DMS53 treated with DMSO at 0.1 percent for 48 hours (cell line): ENCODE measurements at regions not wholly inside any gene's neighbourhood (a gene's known extent, or its start where the extent isn't known, plus 50 kb on each side); places are given as distances from the start of the nearest gene placed in this dataset.
"Not testable (repeated sequence)": the region's sequence is repeated elsewhere in the genome, so short reads cannot be mapped to it uniquely, and the experiment has no call there.

Experiments used
- DNase-seq: peaks from one replicate; lab custom pipeline; 2025; ENCODE audit not compliant: unreplicated experiment; lab: John Stamatoyannopoulos, UW

DNA sequence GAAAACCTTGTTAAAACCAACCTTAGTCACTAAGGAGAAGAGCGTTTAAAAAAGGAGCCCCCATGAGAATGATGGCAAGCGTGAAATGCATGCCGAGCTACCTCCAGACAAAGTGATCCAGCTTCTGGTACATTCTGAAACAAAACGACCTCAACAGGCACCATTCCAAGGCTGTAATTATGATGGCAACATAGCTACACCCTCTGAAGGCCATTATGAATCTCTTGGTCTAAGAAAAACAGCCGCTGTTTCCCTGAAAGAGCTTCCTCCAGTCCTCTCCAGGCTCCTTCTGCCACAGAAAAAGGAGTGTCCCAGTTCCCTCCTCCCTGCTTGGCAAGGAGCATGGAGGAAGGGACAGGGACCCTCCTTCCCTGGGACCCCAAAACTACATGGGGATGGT, 50.0 kb upstream of the ABLIM1 start:
- no peak for DNase-seq

DNA sequence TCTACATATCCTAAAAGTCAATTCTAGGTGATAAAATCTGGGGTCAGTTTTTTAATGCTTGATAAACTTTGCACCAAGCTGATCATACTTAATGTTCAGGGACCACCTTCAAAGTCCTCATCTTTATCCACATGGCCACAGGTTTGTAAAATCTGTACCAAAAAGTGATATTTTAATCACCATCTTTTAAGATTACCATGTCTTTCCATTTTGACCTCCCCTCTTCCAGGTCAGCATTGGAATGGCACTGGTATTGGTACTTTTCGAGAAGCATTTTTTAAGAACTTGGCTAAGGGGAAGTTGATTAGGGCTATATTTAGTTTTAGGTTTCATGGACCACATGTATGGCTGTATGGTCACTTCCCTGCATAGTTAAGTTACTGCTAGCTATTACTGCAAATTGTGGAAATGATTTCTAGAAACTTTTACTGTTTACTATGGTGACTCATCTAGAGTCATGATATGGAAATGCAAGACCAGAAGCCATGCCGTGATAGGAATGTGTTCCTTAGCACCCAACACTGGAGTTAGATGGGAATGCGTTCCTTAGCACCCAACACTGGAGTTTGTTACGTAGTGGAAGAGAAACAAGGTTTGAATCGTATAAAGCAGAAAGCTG, 50.8 kb upstream of the ABLIM1 start:
- peak; percentile 5 for DNase-seq

DNA sequence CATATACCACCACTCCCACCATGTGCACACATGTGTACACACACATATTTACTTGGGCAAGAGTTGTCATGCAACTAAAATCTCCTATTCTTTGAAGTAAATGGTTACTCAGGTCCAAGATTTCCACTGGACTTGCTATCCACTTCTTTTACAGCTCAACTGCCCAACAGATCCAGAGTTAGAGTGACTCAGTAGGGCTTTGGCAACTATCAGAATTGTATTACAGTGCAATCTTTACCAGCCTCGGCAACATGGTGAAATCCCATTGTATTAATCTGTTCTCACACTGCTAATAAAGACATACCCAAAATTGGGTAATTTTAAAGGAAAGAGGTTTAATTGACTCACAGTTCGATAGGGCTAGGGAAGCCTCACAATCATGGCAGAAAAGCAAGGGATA, 51.9 kb upstream of the ABLIM1 start:
- no peak for DNase-seq

DNA sequence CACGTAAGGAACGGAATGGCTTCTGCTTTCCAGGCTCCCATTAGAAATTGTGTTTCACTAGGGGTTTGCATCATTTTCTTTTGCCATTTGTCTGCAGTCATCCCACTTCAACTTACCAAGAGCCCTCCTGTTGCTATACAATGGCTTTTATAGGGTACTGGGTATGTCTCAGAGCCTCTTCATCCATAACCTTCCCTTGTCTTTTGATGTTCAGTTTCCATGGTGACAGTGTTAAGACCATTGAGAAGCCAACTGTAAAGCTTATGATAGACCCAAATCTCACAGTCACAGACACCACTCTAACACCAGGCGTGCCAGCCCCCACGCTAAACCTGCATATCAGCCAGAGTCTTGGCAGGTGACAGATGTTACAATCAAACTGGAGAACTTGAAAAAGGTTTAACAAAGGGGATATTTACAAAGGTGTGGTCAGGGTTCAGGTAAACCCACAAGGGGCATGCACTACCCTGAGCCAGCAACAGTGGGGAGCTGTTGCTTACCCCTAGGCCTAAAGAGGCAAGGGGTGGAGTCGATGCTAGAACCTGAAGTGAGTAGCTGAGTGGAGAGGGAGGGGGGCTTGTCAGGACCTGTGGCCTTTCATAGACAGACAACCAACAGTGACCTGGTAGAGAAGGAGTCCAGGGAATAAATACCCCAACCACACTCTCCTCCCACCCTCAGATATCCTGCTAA, 53.2 kb upstream of the ABLIM1 start:
- no peak for DNase-seq

DNA sequence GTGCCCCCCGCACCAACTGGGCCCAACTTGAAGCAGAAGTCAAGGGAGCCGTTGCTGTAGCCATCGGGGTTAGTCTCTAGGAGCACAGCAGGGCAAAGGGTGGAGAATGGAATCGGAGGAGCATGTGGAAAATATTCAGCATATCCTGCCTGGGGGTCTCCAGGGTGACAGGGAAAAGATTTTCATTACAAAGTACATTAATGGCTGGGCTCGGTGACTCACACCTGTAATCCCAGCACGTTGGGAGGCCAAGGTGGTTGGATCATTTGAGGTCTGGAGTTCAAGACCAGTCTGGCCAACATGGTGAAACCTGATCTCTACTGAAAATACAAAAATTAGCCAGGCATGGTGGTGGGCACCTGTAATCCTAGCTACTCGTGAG, 53.8 kb upstream of the ABLIM1 start:
- no peak for DNase-seq

DNA sequence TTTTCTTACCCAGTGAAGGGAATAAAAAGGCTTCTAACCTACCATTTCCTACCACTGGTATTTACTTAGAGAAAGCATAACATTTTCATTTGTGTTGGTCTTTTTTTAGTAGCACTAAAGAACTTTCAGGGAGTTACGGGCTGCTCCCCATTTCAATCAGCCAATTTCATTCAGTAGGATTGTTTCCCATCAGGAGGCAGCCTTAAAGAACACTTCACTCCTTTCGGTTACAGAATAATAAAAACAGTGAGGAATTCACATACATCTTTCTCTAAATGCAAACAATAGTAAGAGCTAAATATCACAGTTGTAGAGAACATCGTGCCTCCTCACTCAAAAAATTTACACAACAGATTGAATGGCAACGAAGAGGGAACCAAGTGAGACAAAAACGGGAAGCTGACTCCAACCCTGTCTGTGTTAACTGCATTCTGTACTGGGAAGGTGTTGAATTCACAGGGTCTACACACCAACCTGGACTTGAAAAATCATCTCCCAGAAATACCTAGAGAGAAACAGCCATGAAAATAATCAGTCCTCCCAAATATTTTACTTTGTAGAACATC, 55.5 kb upstream of the ABLIM1 start:
- no peak for DNase-seq

DNA sequence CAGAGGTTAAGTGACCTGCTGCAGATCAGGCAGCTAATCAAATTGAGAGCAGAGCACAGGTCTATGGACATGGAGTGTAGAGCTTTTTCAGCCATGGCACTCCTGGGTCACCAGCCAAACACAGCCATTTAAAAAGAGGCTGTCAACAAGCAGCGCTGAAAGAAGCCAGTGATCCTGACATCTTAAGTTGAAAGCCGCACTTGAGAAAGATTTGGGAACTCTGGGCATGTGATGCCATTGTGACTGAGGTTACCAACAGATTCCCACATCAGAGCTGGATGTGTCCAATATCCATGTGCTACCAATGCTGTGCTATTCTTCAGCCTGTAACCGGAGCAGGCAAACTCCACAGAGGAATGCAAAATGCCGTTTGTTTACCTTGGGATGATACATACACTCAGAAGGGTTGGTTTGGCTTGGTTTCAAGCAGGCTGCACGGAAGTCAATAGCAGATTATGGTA, 56.2 kb upstream of the ABLIM1 start:
- DNase-seq: peak; percentile 91

DNA sequence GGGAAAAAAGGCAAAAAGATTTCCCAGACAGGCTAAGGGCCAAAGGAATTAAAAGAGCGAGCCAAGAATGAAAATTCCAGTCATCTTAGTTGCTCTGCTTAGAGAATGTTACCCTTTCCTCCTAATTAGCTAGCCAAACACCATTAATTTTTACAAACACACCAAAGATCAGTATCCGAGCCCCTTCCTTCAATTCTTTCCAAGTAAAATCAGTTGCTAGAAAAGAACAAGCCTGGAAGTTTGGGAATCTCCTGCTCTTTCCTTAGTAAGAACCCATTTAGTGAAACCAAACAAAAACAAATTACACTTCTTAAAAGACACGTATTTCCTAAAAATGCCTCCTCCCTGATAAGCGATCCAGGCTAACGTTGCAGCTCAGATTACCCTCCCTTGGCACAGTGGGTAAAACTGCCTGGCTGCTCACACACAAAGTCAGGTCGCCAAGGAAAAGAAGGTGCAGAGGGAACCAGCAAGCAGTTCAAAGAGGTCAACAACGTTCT, 57.1 kb upstream of the ABLIM1 start:
- DNase-seq: no peak

DNA sequence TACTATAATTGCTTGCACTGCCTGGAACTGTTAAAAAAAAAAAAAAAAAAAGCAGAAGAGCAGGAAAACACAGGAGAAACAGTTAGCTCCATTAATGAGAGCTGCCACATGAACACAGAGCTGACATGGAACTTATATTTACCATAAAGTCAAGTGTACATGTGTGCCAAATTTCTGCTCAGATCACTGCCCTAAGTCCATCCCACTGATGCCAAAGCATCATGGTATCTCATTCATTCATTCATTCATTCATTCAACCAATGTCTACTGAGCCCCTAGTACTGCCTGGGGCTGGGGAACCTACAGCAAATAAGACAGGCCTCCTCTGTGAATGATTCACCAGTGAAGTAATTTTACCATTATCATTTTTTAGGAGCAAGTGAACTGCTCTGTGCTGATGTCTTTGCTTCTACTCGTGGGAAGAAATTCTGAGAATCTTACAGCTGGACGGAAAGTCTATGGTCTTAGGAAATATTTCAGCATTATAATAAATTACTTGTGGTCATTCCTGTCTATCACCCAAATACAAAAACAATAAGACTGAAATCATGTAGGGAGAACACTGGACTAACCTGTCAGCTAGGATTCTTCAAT, 58.8 kb upstream of the ABLIM1 start:
- no peak for DNase-seq

DNA sequence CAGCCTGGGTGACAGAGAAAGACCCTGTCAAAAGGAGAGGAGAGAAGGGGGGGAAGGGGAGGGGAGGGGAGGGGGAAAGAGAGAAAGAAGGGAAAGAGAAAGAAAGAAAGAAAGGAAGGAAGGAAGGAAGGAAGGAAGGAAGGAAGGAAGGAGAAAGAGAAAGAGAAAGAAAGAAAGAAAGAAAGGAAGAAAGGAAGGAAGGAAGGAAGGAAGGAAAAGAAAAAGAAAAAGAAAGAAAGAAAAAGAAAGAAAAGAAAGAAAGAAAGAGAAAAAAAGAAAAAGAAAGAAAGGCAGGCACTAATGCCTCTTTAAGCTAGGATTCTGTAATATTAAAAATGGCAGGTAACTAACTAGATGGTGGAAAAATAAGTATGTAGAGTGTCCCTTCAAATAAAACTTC, 59.8 kb upstream of the ABLIM1 start:
- not testable (repeated sequence) for DNase-seq

DNA sequence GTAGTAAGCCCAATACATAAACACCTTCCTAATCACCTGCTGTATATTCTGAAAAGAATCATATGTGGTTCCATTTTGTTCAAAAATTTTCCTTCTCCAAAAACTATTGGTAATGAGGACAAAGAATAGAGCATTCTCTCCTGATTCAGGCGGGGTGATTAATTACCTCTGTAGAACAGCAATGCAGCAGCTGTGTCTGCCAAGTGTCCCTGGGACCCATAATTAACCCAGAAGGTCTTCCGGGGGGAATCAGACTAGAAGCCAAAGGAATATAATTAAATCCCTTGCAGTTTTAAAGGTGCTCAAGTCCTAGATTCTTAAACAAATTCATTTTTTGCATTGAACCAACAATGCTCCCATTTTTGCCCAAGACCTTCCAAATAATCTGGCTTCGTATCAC, 60.3 kb upstream of the ABLIM1 start:
- no peak for DNase-seq

DNA sequence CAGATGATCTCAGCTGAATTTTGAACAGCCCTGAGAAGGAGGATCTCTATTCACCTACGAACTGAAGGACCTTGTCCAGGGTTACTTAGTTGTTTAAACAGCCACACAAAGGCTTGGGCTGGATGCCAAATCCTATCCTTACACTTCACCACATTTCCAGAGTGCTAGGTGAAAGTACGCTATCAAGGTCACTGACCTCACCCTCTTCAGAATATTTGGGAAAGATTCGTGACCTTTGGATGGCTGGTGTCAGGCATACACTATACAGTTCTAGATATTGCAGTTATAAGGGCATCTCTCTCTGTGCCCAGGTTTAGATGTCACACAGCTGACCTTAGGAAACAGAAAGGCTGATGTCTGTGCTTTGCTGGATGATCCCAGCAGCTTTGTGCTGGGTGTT, 61.2 kb upstream of the ABLIM1 start:
- DNase-seq: peak; percentile 89

DNA sequence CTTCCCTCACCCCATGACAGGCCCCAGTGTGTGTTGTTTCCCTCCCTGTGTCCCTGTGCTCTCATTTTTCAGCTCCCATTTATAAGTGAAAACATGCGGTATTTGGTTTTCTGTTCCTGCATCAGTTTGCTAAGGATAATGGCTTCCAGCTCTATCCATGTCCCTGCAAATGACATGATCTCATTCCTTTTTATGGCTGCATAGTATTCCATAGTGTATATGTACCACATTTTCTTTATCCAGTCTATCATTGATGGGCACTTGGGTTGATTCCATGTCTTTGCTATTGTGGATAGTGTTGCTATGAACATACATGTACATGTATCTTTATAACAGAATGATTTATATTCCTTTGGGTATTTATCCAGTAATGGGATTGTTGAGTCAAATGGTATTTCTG, 61.9 kb upstream of the ABLIM1 start:
- DNase-seq: not testable (repeated sequence)

DNA sequence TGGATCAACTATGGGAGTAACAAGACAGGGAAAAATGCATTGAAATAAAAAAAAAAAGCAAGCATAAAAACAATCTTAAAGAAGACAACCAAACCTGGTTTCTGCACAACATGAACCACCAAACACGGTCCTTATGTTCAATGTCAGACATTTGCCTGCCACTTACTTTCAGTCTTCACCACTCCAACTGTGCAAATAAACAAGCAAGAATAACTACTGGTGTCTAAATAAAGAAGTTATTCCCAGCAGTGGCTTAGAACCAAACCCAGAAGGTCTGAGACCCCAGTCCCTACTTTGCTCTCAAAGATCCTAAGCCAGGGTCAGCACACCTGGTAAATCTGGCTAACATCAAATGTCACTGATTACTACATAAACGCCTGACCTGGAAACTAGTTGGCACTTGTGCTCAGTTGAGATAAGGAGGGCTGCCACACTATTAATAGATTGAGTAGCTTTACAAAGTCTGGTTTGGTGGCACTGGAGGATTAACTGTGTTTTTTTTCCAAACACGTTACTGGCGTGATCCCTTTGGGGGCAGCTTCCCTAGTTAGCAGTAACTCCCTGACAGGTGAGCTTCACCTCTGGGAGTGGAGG, 62.7 kb upstream of the ABLIM1 start:
- DNase-seq: no peak

DNA sequence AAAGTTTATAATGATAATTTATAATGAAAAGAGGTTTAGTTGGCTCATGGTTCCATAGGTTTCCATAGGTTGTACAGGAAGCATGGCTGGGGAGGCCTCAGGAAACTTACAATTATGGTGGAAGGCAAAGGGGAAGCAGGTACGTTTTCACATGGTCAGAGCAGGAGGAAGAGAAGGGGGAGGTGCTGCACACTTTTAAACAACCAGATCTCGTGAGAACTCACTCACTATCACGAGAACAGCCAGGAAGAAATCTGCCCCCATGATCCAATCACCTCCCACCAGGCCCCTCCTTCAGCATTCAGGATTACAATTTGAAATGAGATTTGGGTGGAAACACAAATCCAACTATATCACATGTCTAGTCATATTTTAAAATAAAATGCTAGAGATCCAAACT, 64.1 kb upstream of the ABLIM1 start:
- not testable (repeated sequence) for DNase-seq

DNA sequence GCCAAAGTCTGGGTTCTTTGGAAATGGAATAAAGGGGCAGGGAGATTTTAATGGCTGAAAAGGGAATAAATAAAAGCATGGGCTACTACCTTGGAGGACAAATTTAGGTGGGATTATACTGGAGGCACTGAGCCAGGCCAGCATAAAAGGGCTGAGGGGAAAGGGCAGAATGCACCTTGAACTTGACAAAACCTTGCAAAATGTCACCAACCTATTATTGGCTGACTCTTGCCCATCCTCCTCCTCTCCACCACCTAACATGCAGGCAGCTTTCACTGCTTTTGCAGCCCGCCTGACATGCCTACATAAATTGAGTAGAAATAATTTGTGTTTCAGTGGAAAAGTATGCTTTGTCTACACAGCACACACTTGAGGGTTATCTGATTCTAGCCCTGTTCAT, 65.3 kb upstream of the ABLIM1 start:
- DNase-seq: no peak

DNA sequence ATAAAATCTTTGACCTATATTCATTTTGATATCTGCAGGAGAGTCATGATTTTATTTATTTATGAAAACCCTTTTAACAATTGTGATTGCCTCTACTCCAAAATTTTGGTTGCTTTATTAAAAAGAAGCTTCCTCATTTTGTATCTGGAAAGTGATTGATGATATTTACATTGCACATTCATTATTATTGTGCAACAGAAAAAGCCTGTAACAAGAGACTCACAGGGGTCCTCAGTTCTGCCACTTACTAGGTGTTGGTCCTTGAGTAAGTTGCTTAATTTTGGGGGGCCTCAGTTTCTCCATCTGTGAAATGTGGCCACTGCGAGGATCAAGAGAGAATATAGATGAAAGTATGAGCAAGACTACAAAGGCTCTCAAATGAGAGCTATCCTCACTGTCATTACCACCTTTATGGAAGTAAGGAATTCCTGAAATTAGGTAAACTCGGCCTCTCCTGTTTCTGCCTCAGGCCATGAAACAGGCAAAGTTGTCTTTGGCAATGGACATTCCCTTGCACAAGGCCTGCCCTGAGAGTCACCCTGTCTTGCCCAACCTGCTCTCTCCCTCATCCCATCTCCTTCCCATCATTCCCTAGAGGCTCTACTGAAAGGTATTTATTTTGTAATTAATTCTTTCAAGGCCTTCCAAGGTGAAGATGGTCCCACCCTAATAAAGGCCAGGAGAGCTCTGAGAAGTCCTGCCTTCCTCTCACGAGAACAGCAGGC, 66.1 kb upstream of the ABLIM1 start:
- DNase-seq: no peak

DNA sequence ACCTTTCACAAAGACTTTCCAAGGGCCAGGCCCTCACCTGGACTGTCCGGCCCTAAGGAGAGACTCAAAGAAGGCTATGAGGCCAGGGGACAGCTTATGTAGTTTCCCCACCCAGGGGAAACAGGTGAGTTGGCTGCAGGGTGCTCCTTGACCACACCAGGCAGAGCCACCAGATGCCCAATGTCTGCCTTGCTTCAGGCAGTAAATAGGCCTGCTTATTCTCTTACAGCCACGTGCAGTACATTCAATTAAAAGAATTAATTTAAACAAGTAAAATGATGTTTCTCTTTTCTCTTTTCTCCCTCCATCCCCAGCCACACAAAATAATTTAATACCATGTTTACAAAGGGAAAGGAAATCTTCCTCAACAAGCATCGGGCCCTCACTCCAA, 66.6 kb upstream of the ABLIM1 start:
- no peak for DNase-seq

DNA sequence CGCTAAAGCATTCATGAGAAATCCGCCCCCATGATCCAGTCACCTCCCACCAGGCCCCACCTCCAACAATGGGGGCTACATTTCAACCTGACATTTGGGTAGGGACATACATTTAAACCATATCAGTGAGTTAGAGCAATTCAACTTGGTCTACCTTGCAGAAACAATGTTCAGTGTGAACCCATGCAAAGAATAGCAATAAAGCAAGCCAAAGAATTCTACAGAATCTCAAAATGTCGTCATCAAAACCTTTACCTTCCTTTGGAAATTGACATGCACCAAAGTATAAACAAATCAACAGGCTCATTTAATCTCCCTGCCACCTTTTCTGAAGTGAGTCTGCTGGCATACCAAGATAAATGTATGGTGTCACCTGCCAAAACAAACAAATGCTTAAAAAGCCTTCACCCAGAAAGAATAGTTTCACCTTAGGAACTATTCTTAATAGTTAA, 68.8 kb upstream of the ABLIM1 start:
- DNase-seq: no peak

DNA sequence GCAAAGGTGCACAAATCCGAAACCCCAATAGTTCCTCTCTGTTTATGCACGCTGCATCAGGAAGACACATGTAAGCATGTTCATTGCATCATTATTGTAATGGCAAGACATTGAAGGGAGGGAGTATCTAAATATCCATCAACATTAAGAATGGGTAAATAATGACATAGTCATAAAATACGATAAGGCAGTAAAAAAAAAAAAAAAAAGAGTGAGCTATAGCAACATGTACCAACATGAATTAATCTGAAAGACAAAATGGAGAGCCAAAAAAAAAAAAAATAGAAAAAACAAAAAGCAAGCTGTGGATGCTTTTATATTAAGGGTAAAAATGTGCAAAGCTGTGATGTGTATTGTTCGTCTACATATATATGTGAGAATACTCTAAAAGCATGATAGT, 70.2 kb upstream of the ABLIM1 start:
- no peak for DNase-seq

DNA sequence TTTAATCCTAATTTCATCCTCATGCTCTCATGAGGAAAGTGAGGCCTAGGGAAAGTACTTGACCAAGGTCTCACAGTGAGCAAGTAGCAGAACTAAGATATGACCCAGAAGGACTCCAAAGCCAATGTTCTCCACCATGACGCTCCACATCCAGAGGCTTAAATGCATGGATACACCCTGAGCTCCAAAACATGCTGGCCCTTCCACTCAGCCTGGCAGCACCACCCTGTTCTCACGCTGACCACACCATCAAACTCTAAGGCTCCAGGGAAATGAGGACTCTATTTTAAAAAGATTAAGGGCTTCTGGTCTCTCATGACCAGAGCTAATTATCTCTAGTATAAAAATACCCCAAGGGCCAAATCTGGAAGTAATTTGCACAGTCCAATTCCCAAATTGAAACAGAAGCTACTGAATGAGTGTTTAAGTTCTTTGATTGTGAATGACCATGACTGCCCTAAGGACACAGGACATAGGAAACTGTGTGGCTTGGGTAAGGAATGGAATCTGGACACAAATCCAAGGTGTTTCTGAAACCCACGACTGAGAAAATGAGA, 71.1 kb upstream of the ABLIM1 start:
- DNase-seq: no peak
